CD14-positive monocyte (primary cell): ENCODE measurements at regions not wholly inside any gene's neighbourhood (a gene's known extent, or its start where the extent isn't known, plus 50 kb on each side); places are given as distances from the start of the nearest gene placed in this dataset.

Experiments used
- DNase-seq, 3 donors: peaks; one replicate each; pipeline ENCODE4 v3.0.0-alpha.2; 2011 to 2022
- H2AFZ ChIP-seq: 2 replicates; pipeline ENCODE4 v1.6.0; 2012; ENCODE audit warnings: mild to moderate bottlenecking, low read depth, low read length, inconsistent platforms; ENCODE audit not compliant: insufficient read depth, poor library complexity, severe bottlenecking
- H3K27ac ChIP-seq, 2 donors: 1 replicate in 1 of 2; 2 replicates in 1 of 2; pipeline ENCODE4 v1.5.1; 2012 to 2013; ENCODE audit warnings: low read length in 2 of 2, control low read depth in 1 of 2, inconsistent platforms in 1 of 2, low read depth in 1 of 2, mild to moderate bottlenecking in 1 of 2
- H3K27me3 ChIP-seq, 2 donors: one replicate each; pipeline versions ENCODE4 v1.6.0 to v1.6.1; 2011 to 2013; ENCODE audit warnings: low read length in 2 of 2; ENCODE audit not compliant: control insufficient read depth in 2 of 2, insufficient read depth in 2 of 2
- H3K36me3 ChIP-seq, 2 donors: replicated peaks in 1 of 2; 1 replicate in 1 of 2; 2 replicates in 1 of 2; pipeline versions ENCODE4 v1.5.1 to v1.6.1; 2012 to 2013; ENCODE audit warnings: low read length in 2 of 2, control low read depth in 1 of 2, inconsistent platforms in 1 of 2, mild to moderate bottlenecking in 1 of 2; ENCODE audit not compliant: insufficient read depth in 2 of 2, control insufficient read depth in 1 of 2
- H3K4me1 ChIP-seq, 2 donors: 1 replicate in 1 of 2; 2 replicates in 1 of 2; pipeline versions ENCODE4 v1.5.1 to v1.6.1; 2012 to 2013; ENCODE audit warnings: low read length in 2 of 2, control low read depth in 1 of 2, inconsistent platforms in 1 of 2, mild to moderate bottlenecking in 1 of 2, moderate library complexity in 1 of 2; ENCODE audit not compliant: insufficient read depth in 2 of 2, control insufficient read depth in 1 of 2
- H3K4me2 ChIP-seq: replicated peaks from 2 replicates; pipeline ENCODE3; 2012; ENCODE audit warnings: low read length, moderate library complexity, mild to moderate bottlenecking; ENCODE audit not compliant: poor library complexity, severe bottlenecking; ENCODE audit errors: extremely low read depth
- H3K4me3 ChIP-seq, 3 experiments: fragments of 200-600 bp in 1 of 3; sonication (generic) in 1 of 3; replicated peaks in 1 of 3; 1 replicate in 2 of 3; 2 replicates in 1 of 3; pipeline ENCODE4 v1.5.1; 2011 to 2013; ENCODE audit warnings: low read length in 3 of 3, mild to moderate bottlenecking in 3 of 3, control low read depth in 2 of 3, low read depth in 2 of 3, inconsistent platforms in 1 of 3, moderate library complexity in 1 of 3
- H3K79me2 ChIP-seq: 2 replicates; pipeline ENCODE4 v1.6.0; 2012; ENCODE audit warnings: mild to moderate bottlenecking, control low read depth, inconsistent platforms, low read length, moderate library complexity; ENCODE audit not compliant: insufficient read depth
- H3K9ac ChIP-seq: 2 replicates; pipeline ENCODE4 v1.6.0; 2017; ENCODE audit warnings: low read length, mild to moderate bottlenecking; ENCODE audit not compliant: insufficient read depth, poor library complexity, severe bottlenecking
- H3K9me3 ChIP-seq, 2 donors: replicated peaks in 1 of 2; 1 replicate in 1 of 2; 2 replicates in 1 of 2; pipeline versions ENCODE4 v1.5.1 to v1.6.1; 2012 to 2013; ENCODE audit warnings: low read length in 2 of 2, control low read depth in 1 of 2; ENCODE audit not compliant: control insufficient read depth in 1 of 2, insufficient read depth in 1 of 2
- H4K20me1 ChIP-seq: 2 replicates; pipeline ENCODE4 v1.6.0; 2012; ENCODE audit warnings: mild to moderate bottlenecking, low read length, control low read depth, moderate library complexity; ENCODE audit not compliant: insufficient read depth
- H3K27ac Mint-ChIP-seq, 7 donors: one replicate each; pipeline ENCODE4 v1.8.0; 2020; ENCODE audit warnings: mild to moderate bottlenecking in 7 of 7, mixed read lengths in 7 of 7, moderate library complexity in 6 of 7, inconsistent platforms in 2 of 7
- H3K27me3 Mint-ChIP-seq, 3 donors: one replicate each; pipeline ENCODE4 v1.8.0; 2021 to 2022; ENCODE audit warnings: low read depth in 3 of 3, mild to moderate bottlenecking in 3 of 3, mixed read lengths in 3 of 3, moderate library complexity in 3 of 3, inconsistent platforms in 1 of 3
- H3K36me3 Mint-ChIP-seq, 2 donors: one replicate each; pipeline ENCODE4 v1.8.0; 2020; ENCODE audit warnings: mixed read lengths in 2 of 2, inconsistent platforms in 1 of 2, mild to moderate bottlenecking in 1 of 2
- H3K4me1 Mint-ChIP-seq: one replicate; pipeline ENCODE4 v1.8.0; 2020; ENCODE audit warnings: mild to moderate bottlenecking, mixed read lengths
- H3K4me3 Mint-ChIP-seq, 2 donors: one replicate each; pipeline ENCODE4 v1.8.0; 2020; ENCODE audit warnings: mild to moderate bottlenecking in 2 of 2, mixed read lengths in 2 of 2, moderate library complexity in 1 of 2
- H3K9me3 Mint-ChIP-seq, 7 donors: one replicate each; pipeline ENCODE4 v1.8.0; 2020 to 2022; ENCODE audit warnings: mixed read lengths in 7 of 7, mild to moderate bottlenecking in 6 of 7, moderate library complexity in 6 of 7, inconsistent platforms in 2 of 7
- CTCF ChIP-seq: fragments of 200-600 bp; IDR thresholded peaks from one replicate; pipeline ENCODE4 v1.8.0; 2022; ENCODE audit warnings: antibody characterized with exemption, mild to moderate bottlenecking
- WGBS: methylation state at CpG from one replicate; pipeline ENCODE4 v1.1.5; 2013; ENCODE audit warnings: missing lambda C conversion rate; ENCODE audit not compliant: insufficient coverage; 5-methylcytosine and 5-hydroxymethylcytosine counted together
- intact Hi-C, 2 donors: fragments of 100-400 bp; cut with micrococcal nuclease; formaldehyde crosslinking; loops; one replicate each; pipeline versions ENCODE4 v1.15.0 to v1.15.1; 2023

- Mint-ChIP-seq H3K9me3 (peaks cover 0 to 5% (median 1%) of the 10 kb centered on the region in 7 donors), H3K4me3 (no peak overlapping the region), H3K4me1 (no peaks in the 10 kb centered on the region), H3K36me3 (no peaks in the 10 kb centered on the region), H3K27ac (no peak overlapping the region), H3K27me3 (no peaks in the 10 kb centered on the region)
- Histone ChIP-seq H3K27ac (no peak overlapping the region), H3K4me2 (no peak overlapping the region), H3K79me2 (no peaks in the 10 kb centered on the region), H3K27me3 (no peaks in the 10 kb centered on the region), H3K9ac (no peak overlapping the region), H3K4me3 (no peak overlapping the region), H2AFZ (no peak overlapping the region), H3K36me3 (no peaks in the 10 kb centered on the region), H4K20me1 (no peaks in the 10 kb centered on the region), H3K9me3 (no peaks in the 10 kb centered on the region), H3K4me1 (no peaks in the 10 kb centered on the region)
- intact Hi-C loops, result no loop called here
- no CpG with 5 or more reads among the region's 2 CpGs for WGBS
- TF ChIP-seq CTCF, result no peak
- DNase-seq, result no peak
Measured at GRCh38 chr20:11822540-11822794, 95.2 kb upstream of the BTBD3 start.

GRCh38 chr20:11826334-11826733 is 91.4 kb upstream of the BTBD3 start:
- H3K4me3 ChIP-seq, result no peak overlapping the region
- H3K4me1 ChIP-seq, result no peaks in the 10 kb centered on the region
- H3K36me3 ChIP-seq, result no peaks in the 10 kb centered on the region
- H3K4me1 Mint-ChIP-seq, result no peaks in the 10 kb centered on the region
- no peak overlapping the region for H3K4me3 Mint-ChIP-seq
- H3K27ac Mint-ChIP-seq, result no peak overlapping the region
- H3K27ac ChIP-seq, result no peak overlapping the region
- H3K27me3 ChIP-seq, result no peaks in the 10 kb centered on the region
- no peak overlapping the region for H2AFZ ChIP-seq
- intact Hi-C loops, result no loop called here
- no peak for TF ChIP-seq CTCF
- no CpG with 5 or more reads among the region's 4 CpGs for WGBS
- no peaks in the 10 kb centered on the region for H3K79me2 ChIP-seq
- DNase-seq, result no peak
- no peak overlapping the region for H3K4me2 ChIP-seq
- H3K9ac ChIP-seq, result no peak overlapping the region
- no peaks in the 10 kb centered on the region for H4K20me1 ChIP-seq
- H3K9me3 Mint-ChIP-seq, result peaks cover 0 to 4% (median 1%) of the 10 kb centered on the region in 7 donors
- no peaks in the 10 kb centered on the region for H3K36me3 Mint-ChIP-seq
- H3K27me3 Mint-ChIP-seq, result no peaks in the 10 kb centered on the region
- no peaks in the 10 kb centered on the region for H3K9me3 ChIP-seq
